ENCODE measurements at regions not wholly inside any gene's neighbourhood (a gene's known extent, or its start where the extent isn't known, plus 50 kb on each side); places are given as distances from the start of the nearest gene placed in this dataset.

GRCh38 chr6:54778731-54779130 is 67.8 kb upstream of the FAM83B start:
- TF ChIP-seq CTCF (conservative IDR thresholded peaks at IDR 0.05) (no peak), ZFX (IDR thresholded peaks at IDR 0.05) (no peak)
